ENCODE measurements at regions not wholly inside any gene's neighbourhood (a gene's known extent, or its start where the extent isn't known, plus 50 kb on each side); places are given as distances from the start of the nearest gene placed in this dataset.

DNA sequence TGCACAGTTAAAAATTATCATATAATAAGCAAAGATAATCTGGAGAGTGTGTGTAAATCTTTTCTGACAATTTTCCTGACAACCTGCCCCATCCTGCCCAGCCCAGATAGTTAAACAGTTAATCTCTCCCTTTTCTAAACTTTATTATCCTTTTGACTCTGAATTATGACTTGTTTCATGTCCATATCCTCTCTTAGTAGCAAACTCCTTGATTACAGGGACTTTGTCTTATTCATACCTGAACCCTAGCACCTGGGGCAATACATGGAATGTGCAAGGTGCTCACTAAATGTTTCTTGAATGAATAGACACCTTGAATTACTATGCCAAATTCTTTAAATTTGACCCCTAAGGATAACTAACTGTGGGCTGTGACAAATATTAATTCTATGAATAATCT is 186.7 kb downstream of the FAM170A start:
- Histone ChIP-seq H3K9ac (ENCODE audit: insufficient read depth, low read length) (no peak overlapping the region), H4K20me1 (ENCODE audit: control insufficient read depth, extremely low read depth, insufficient read depth, low read length) (no peaks in the 10 kb centered on the region), H3K79me2 (ENCODE audit: control insufficient read depth, insufficient read depth, low read length) (no peaks in the 10 kb centered on the region), H3K27ac (ENCODE audit: insufficient read depth, low read length) (no peak overlapping the region), H3K9me3 (ENCODE audit: control insufficient read depth, insufficient read depth, low read depth, low read length) (no peaks in the 10 kb centered on the region), H3K36me3 (ENCODE audit: control insufficient read depth, insufficient read depth, low read length) (no peaks in the 10 kb centered on the region), H3K4me3 (replicated peaks in 1 of 4; ENCODE audit: control extremely low read depth in 1 of 4, insufficient read depth in 1 of 4, low read depth in 3 of 4, low read length in 4 of 4) (no peak overlapping the region), H3K4me1 (ENCODE audit: control insufficient read depth, extremely low read depth, insufficient read depth, low read length) (no peaks in the 10 kb centered on the region), H3K27me3 (ENCODE audit: control insufficient read depth, insufficient read depth, low read length) (no peaks in the 10 kb centered on the region), H3K4me2 (ENCODE audit: extremely low read depth, insufficient read depth, low read length) (no peak overlapping the region), H2AFZ (ENCODE audit: low read length) (no peak overlapping the region)
- TF ChIP-seq, protein P1, sequence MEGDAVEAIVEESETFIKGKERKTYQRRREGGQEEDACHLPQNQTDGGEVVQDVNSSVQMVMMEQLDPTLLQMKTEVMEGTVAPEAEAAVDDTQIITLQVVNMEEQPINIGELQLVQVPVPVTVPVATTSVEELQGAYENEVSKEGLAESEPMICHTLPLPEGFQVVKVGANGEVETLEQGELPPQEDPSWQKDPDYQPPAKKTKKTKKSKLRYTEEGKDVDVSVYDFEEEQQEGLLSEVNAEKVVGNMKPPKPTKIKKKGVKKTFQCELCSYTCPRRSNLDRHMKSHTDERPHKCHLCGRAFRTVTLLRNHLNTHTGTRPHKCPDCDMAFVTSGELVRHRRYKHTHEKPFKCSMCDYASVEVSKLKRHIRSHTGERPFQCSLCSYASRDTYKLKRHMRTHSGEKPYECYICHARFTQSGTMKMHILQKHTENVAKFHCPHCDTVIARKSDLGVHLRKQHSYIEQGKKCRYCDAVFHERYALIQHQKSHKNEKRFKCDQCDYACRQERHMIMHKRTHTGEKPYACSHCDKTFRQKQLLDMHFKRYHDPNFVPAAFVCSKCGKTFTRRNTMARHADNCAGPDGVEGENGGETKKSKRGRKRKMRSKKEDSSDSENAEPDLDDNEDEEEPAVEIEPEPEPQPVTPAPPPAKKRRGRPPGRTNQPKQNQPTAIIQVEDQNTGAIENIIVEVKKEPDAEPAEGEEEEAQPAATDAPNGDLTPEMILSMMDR (conservative IDR thresholded peaks at IDR 0.05 in 1 of 2, IDR thresholded peaks at IDR 0.05 in 1 of 2; ENCODE audit: low read depth in 1 of 2, low read length in 2 of 2): no peak
- TF ChIP-seq EZH2 (IDR thresholded peaks at IDR 0.05; ENCODE audit: low read length, missing control alignments): no peak
- DNase-seq (ENCODE audit: low read depth in 2 of 2): no peak

DNA sequence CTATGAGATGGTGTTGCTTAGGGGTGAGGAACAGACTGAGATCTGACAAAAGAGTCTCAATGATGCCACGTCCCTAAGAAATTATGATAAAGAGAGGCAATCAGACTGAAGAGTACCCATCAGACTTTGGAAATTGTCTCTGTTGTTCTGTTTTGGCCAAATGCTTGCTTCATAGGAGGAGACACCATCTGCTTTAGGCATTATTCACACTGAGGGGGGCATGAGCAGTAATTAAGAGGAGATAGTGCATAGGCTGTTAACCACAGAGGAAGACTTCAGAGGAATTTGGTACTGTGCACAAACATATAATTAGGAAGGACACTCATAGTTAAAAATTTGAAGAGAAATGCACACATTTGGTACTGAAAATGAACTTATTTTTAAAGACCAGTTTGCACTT is 190.7 kb downstream of the FAM170A start:
- no peaks in the 10 kb centered on the region for H3K9me3 ChIP-seq (ENCODE audit: control insufficient read depth, insufficient read depth, low read depth, low read length)
- H3K27ac ChIP-seq (ENCODE audit: insufficient read depth, low read length): no peak overlapping the region
- no peaks in the 10 kb centered on the region for H3K4me1 ChIP-seq (ENCODE audit: control insufficient read depth, extremely low read depth, insufficient read depth, low read length)
- no peak overlapping the region for H3K4me3 ChIP-seq (replicated peaks in 1 of 4; ENCODE audit: control extremely low read depth in 1 of 4, insufficient read depth in 1 of 4, low read depth in 3 of 4, low read length in 4 of 4)
- no peak overlapping the region for H3K9ac ChIP-seq (ENCODE audit: insufficient read depth, low read length)
- H3K79me2 ChIP-seq (ENCODE audit: control insufficient read depth, insufficient read depth, low read length): no peaks in the 10 kb centered on the region
- no peak overlapping the region for H2AFZ ChIP-seq (ENCODE audit: low read length)
- H3K4me2 ChIP-seq (ENCODE audit: extremely low read depth, insufficient read depth, low read length): no peak overlapping the region
- TF ChIP-seq EZH2 (IDR thresholded peaks at IDR 0.05; ENCODE audit: low read length, missing control alignments): no peak
- TF ChIP-seq, protein P1 (conservative IDR thresholded peaks at IDR 0.05 in 1 of 2, IDR thresholded peaks at IDR 0.05 in 1 of 2; ENCODE audit: low read depth in 1 of 2, low read length in 2 of 2): no peak
- H3K36me3 ChIP-seq (ENCODE audit: control insufficient read depth, insufficient read depth, low read length): no peaks in the 10 kb centered on the region
- H3K27me3 ChIP-seq (ENCODE audit: control insufficient read depth, insufficient read depth, low read length): no peaks in the 10 kb centered on the region
- no peak for DNase-seq (ENCODE audit: low read depth in 2 of 2)
- no peaks in the 10 kb centered on the region for H4K20me1 ChIP-seq (ENCODE audit: control insufficient read depth, extremely low read depth, insufficient read depth, low read length)

DNA sequence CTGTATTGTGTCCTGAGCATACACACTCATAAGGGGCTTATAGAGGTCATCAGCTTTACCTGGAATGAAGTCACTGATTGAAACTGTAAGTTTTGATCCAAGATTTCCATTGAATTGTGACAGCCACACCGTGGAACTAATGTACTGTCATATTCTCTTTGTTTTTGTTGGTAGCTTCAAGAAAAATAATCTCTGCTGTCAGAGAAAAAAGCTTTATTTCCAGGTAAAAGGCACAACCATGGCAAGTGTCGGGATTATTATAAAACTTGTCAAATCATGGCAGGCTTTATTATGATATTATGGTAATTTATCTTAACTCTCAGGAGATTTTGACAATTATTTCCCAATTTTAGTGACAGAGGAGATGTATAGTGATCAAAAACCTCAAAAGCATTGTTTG is 191.2 kb downstream of the FAM170A start:
- H4K20me1 ChIP-seq (ENCODE audit: control insufficient read depth, extremely low read depth, insufficient read depth, low read length): no peaks in the 10 kb centered on the region

More for the DNA sequence above, 191.2 kb downstream of the FAM170A start:
- no peak overlapping the region for H2AFZ ChIP-seq (ENCODE audit: low read length)
- no peak for DNase-seq (ENCODE audit: low read depth in 2 of 2)
- H3K27me3 ChIP-seq (ENCODE audit: control insufficient read depth, insufficient read depth, low read length): no peaks in the 10 kb centered on the region
- H3K9ac ChIP-seq (ENCODE audit: insufficient read depth, low read length): no peak overlapping the region
- H3K4me3 ChIP-seq (replicated peaks in 1 of 4; ENCODE audit: control extremely low read depth in 1 of 4, insufficient read depth in 1 of 4, low read depth in 3 of 4, low read length in 4 of 4): no peak overlapping the region
- TF ChIP-seq EZH2 (IDR thresholded peaks at IDR 0.05; ENCODE audit: low read length, missing control alignments): no peak
- TF ChIP-seq, protein P1 (conservative IDR thresholded peaks at IDR 0.05 in 1 of 2, IDR thresholded peaks at IDR 0.05 in 1 of 2; ENCODE audit: low read depth in 1 of 2, low read length in 2 of 2): no peak
- no peaks in the 10 kb centered on the region for H3K79me2 ChIP-seq (ENCODE audit: control insufficient read depth, insufficient read depth, low read length)
- no peaks in the 10 kb centered on the region for H3K9me3 ChIP-seq (ENCODE audit: control insufficient read depth, insufficient read depth, low read depth, low read length)
- H3K4me1 ChIP-seq (ENCODE audit: control insufficient read depth, extremely low read depth, insufficient read depth, low read length): no peaks in the 10 kb centered on the region
- H3K4me2 ChIP-seq (ENCODE audit: extremely low read depth, insufficient read depth, low read length): no peak overlapping the region
- H3K36me3 ChIP-seq (ENCODE audit: control insufficient read depth, insufficient read depth, low read length): no peaks in the 10 kb centered on the region
- no peak overlapping the region for H3K27ac ChIP-seq (ENCODE audit: insufficient read depth, low read length)
